Right lobe of liver (tissue), 4 donors: ENCODE measurements at regions not wholly inside any gene's neighbourhood (a gene's known extent, or its start where the extent isn't known, plus 50 kb on each side); places are given as distances from the start of the nearest gene placed in this dataset.

Source experiments
- CTCF ChIP-seq, 4 donors: fragments of 200-600 bp in 3 of 4; fragments of 450-650 bp in 1 of 4; IDR thresholded peaks; one replicate each; pipeline versions ENCODE4 v1.5.1 to v1.8.0; 2016 to 2022; ENCODE audit warnings: antibody characterized with exemption in 4 of 4, mild to moderate bottlenecking in 2 of 4
- POLR2A ChIP-seq: fragments of 450-650 bp; IDR thresholded peaks from one replicate; pipeline ENCODE4 v1.6.1; 2017; ENCODE audit warnings: antibody characterized with exemption, mild to moderate bottlenecking
- donor health status: DM: no; HTN: no; CAD: no.
- donor health status: DM: no; HTN: no; CAD: no.
- donor health status: DM: no; HTN: yes; CAD: no.

- TF ChIP-seq CTCF (IDR thresholded peaks at IDR 0.05) (no peak), POLR2A (no peak)
Measured at GRCh38 chr9:13805546-13805945, 508.4 kb downstream of the NFIB start.
